GM21528 (cell line): ENCODE measurements at regions not wholly inside any gene's neighbourhood (a gene's known extent, or its start where the extent isn't known, plus 50 kb on each side); places are given as distances from the start of the nearest gene placed in this dataset.
A peak's percentile ranks its signal among the peaks of the same experiment; 100 is the strongest.

Experiments
- ATAC-seq: cut with Tn5 transposase; IDR thresholded peaks from one replicate; pipeline ENCODE4 v1.9.1; 2021; ENCODE audit warnings: mild to moderate bottlenecking, moderate library complexity; ENCODE audit not compliant: unreplicated experiment, low FRiP score

DNA sequence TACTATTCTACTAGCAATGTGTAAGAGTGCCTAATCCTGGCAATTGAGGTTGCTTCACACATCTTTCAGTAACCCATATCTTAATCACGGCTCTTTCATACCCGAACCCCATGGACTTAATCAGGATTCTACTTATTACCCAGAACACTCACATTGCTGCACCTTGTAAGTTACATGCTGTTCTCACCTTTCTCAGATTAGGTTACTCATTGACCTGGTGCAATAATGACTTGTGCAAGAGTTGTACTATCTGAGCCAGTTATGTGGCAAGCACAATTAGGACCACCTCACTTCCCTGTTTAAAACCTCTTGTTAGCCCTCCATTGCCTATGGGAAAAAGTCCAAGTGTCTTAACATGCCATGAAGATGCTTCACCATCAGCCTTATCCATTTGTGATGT lies 306.7 kb upstream of the E2F7 start:
- no peak for ATAC-seq

DNA sequence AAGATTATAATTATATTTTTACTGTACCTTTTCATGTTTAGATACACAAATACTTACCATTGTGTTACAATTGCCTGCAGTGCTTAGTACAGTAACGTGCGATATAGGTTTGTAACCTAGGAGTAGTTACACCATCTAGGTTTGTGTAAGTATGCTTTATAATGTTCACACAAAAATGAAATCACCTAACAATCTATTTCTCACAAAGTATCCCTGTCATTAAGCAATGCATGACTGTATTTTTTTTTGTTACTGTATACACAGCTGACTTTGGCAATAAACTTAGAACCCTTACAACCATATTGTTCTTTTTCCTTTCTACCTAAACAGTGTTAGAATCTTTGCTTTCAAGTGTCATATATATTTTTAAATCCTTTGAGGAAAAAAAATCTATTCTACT lies 303.0 kb upstream of the E2F7 start:
- ATAC-seq: no peak

DNA sequence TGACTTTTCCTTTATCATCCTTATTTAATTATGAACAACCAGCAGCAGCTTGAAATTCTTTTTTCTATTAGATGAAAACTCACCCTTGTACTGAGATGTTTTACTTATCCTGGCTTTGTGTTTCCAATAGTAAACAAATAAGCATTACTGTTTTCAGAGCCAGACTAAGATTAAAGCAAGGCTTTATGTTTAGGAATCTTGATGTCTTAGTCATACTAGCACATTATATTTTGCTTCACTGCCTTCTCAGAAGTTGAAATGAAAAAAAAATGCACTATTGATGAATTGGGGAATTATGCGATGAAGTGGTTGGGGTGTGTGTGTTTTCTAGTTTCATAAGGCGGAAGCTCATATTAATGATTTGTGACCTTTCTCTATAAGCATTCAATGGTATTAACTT lies 301.2 kb upstream of the E2F7 start:
- no peak for ATAC-seq

DNA sequence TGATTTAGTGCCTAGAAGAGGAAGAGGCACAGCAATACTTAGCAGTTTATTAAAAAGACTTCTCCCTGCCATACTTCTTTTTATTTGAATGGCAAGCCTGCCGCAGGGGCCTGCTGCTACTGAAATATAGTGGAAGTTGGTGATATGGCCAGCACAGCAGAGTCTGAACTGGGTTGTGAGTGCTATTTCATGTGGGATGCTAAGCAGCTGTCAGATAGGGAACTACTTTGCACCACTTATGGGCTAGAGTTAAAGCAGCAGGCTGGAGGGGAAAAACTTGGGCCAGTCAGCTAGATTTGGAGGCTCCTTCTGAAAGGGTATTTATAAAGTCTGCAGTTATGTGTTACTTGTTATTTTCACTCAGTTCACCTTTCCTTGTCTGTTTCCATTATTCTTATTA lies 299.0 kb upstream of the E2F7 start:
- no peak for ATAC-seq

DNA sequence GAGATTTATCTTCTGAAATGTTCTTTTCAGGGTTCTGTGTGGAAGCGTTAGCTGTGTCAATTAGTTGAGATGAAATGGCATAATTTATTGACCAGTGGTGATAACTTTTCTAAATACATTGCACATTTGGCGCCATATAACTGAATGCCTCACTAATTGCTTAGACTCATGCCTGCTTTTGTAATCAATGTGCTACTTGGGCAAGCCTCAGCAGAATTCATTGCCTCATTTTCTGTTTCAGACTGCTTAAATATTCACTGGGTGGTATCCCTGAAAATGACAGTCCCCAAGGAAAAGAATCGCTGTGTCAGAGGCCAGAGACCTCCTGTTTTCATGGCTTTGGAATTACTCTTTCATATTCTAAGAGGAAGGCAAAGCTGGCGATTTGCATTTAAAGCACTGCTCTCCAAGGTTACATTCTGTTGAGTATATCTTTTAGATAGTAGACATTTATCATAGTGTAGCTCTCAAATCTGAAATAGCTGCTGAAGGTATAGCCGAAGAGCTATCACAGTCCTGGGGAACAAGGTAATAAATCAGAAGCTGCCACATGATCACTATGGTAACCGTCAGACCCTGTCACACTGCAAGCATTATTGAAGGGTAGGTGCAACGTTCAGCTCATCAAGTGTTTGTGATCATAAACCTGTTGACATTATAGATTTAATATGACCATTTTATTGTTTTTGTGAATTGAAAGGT lies 297.3 kb upstream of the E2F7 start:
- no peak for ATAC-seq

DNA sequence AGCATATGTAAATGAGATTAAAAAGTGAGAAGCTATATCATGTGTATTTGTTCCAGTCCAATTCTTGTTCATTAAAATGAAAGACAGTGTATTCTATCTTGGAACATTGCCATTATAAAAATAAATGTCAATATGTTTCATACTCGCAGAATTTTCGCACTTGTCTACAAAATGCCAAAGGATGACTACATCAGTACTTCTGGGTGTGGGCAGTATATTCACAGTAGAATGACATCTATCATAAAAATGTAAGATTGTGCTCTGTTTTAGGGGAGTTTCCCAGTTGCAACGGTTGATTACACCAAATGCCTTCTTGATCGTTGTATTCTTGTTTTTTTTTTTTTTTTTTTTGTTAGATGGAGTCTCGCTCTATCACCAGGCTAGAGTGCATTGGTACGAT lies 292.3 kb upstream of the E2F7 start:
- no peak for ATAC-seq

DNA sequence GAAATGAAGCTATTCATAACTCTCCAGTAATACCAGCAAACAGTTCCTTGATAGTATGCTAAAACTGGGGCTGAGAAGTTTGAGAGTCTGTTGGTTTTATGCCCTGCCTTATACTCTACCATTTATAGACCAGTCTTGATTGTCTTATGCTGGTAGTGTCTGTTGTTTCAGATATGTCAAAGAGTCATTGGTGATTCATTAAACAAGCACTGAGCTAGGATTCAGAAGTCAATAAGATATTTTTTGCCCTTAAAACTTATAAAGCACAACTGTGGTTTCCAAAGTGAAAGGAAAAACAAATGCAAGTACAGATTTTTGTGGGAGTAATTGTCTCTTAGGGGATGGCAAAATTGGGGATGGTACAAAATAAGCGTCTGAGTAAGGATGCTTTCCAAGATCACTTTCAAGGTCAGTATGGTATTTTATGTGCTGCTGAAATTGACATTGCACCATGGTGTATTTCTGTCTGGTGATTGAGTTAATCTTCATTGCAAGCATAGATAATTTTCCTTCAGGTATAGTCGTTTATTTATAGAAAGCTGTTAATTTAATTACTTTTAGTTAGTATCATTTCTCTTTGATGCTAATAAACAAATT lies 289.5 kb upstream of the E2F7 start:
- no peak for ATAC-seq

DNA sequence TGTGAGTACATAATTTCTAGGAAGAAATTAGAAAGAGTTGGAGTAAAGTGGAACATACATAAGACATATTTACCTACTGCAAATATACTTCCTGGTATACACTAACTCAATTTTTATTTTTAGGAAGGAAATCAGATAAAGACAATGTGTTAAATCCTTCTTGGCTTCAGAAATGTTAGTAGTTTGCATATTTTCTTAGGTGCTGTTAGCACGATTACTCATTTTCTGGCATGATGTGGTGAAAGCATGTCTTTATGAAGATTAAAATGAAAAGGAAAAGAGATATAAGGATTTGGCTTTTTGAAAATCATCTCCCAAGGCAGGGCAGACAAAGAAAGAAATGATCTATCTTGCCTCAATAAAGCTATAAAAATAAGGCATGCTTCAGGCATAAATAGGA lies 287.6 kb upstream of the E2F7 start:
- ATAC-seq: no peak

DNA sequence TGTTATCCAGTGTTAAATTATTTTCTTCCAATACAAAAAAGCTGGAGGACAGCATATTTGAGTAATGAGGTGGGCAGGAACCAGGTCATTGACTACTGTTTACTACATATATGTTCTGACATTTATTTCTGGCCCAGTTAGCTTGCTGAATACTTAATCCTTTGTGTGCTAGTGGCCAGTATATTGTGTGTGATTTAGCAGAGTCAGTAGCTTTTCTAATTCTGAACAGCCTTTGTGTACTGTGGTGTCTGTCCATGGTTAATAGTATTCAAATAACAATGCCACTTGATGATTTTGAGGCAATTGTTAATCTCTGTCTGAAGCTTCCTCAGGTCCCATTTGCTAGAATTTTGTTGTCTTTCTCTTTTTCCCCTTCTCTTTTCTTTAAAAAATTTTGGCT lies 286.5 kb upstream of the E2F7 start:
- ATAC-seq: no peak

DNA sequence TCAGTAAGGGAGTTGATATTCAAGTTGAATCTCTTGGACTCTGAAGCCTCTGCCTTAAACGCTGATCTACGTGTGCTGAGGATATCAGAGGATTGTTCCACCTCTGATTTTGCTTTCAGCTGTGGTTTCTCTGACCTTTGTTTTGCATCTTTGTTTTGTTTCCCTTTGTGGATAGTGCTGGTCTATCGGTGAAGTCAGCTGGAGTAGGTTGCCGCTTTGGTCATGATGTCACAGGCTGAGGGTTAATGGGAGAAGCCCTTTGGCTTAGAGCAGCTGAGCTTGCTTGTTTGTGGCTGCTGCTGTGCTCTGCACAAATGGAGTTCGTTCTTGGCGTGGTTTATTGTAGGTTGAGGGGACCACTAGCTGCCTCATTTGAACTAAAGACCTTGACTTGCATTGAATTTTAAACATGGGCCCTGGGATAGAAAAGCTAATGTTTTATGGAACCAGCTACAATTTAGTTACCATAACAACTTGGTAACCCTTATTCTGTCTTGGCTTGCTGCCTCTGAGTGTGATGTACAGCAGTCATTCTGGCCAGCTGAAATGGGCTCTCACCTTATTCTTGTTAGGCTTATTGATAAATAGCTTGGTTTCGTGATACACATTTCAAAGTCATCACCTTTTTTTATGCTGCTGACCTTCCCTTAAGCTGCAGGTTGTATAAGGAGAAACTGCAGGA lies 284.5 kb upstream of the E2F7 start:
- no peak for ATAC-seq

DNA sequence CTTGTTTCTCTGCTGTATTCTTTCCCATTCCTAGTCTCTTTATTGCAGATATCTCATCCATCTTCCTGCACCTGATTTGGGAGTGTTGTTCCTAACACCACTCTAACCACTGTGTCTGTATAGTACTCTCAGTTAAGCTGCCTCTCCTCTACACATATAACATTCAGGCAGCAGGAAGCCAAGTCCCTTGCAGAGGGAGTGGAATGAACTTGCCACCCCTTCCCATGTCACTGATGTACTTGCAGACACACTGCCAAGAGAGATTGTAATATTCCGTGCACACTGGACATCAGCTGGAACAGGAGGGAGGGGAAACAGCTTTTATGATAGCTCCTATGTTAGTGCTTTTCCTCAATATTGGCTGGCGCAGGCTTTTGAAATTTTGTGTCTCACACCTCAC lies 281.6 kb upstream of the E2F7 start:
- ATAC-seq: no peak

DNA sequence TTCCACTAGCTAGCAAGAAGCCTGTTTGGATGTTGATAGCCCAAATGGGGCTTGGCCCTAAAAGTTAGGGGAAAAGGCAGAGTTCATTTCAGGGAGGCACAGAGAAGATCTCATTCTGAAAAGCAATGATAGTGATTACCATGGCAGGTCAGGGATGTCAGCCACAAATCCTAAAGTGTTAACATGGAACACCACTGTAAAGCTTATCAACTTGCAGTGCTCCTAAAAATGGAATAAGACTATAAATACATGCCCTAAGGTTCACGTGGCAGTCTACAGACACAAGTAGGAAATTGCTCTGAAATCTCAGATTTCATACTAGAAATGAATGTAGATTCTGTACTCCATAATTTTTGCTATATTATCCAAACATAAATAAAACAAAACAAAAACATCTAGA lies 280.0 kb upstream of the E2F7 start:
- ATAC-seq: no peak

DNA sequence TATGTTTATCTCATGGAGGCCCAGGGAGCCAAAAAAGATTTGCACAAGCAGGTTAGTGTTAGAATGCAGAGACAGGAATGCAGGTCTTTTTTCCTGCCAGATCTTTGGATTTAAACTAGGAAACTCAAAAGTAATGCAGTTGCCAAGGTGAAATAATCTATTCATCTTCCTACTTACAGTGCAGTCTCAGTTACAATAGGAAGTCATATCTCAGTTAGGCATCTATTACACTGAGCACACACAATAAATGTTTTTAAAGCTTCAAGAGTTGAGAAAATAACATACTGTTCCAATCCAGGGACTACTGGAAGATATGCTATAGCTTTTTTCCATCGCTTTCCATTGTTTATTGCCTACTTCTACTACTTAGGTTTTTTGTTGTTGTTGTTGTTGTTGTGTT lies 279.3 kb upstream of the E2F7 start:
- no peak for ATAC-seq

DNA sequence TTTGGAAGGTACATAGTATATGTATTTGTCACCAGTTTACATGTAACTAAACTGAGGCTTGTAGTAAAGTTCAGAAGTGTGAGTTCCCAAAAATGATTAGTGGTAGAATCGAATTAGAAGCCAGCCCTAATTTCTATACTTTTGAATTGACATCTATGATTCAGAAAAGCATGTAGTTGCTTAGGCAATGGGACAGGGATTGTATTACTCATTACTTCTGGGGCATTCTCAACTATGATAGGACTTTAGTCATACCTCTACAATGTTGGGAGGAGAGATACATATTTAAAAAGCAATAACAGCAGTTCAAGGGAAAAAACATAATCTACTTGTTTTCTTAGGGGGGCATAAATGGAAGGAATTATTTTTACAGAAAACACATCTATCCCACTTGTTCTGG lies 277.9 kb upstream of the E2F7 start:
- no peak for ATAC-seq

DNA sequence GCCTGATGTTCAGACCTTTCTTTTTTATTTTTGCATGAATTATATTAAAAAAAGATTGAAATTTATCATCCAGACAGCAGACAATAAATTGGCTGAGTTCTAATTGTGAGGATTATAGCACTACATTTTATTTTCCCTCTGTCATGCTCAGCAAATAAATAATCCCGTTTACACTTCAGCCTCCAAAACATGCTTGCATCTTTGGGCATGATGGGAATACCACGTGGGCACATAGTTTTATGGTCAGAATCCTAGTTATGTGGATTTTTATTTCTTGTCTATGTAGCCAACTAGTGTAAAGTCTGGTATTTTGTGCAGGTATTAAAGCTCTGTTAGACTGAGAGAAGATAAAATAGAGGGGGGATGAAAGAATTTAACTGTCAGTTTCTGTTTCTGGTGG lies 276.9 kb upstream of the E2F7 start:
- ATAC-seq: no peak

DNA sequence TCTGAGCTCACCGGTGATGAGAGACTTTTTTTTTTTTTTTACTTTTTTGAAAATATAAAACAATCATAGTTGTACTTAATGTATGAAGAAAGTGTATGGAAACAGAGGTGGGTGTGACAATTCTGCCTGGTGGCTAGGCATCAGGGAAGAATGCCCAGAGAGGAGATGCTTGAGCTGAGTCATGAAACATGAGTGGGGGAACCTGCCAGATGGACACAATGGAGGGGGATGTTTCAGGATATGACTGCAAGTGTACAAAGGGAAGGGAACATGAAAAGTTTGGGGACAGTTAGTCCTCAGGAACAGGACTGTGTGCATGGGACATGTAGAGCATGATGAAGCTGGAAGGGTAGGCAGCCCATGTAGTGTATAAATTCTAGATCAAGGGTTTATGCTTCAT lies 274.2 kb upstream of the E2F7 start:
- no peak for ATAC-seq

DNA sequence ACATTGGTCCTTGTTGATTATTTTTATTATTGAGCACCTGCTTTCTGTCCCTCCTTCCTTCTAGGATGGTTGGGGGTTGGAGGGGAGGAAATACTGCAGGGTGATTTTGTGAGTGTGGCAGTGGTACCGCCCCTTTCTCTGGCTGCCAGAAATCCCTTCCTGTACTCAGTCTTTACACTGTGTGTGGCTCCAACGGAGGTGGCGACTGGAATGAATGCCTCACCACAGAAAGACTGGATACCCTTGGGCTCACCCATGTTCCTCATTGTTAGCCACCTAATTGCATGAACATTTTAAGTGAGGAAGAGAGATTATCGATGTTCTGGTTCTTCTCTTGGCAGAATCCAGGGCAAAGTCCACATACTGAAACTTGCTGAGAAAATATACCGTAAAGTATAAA lies 272.0 kb upstream of the E2F7 start:
- ATAC-seq: no peak

DNA sequence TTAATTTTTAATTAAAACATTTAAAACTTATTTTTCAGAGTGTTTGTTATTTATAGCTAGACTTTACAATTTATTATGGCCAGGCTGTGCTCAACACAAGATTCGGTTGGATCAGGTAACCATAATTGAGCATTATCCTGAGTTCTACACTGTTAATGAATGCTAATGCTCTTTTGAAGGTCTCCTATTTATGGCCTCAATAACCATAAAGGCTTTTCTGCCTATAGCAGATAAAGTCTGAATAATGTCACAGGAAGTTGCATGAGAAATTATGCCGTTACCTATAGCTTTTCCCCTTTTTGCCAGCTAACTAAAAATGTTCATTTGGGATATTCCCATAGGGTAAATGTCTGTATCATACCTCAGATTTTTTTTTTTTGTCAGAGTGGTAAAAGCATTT lies 269.4 kb upstream of the E2F7 start:
- ATAC-seq: no peak

DNA sequence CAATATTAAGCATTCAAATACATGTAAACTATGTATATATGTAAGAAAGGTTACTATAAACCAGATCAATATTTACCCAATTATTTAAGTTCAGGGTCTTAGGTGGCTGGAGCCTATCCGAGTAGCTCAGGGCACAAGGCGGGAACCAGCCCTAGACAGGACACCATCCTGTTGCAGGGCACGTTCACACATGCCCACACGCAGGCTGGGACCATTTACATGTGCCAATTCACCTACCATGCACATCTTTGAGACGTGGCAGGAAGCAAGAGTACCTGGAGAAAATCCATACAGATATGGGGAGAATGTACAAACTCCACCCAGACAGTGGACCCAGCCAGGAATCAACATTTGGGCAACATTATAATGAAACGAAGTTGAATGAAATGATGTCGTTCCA lies 263.0 kb upstream of the E2F7 start:
- ATAC-seq: no peak

DNA sequence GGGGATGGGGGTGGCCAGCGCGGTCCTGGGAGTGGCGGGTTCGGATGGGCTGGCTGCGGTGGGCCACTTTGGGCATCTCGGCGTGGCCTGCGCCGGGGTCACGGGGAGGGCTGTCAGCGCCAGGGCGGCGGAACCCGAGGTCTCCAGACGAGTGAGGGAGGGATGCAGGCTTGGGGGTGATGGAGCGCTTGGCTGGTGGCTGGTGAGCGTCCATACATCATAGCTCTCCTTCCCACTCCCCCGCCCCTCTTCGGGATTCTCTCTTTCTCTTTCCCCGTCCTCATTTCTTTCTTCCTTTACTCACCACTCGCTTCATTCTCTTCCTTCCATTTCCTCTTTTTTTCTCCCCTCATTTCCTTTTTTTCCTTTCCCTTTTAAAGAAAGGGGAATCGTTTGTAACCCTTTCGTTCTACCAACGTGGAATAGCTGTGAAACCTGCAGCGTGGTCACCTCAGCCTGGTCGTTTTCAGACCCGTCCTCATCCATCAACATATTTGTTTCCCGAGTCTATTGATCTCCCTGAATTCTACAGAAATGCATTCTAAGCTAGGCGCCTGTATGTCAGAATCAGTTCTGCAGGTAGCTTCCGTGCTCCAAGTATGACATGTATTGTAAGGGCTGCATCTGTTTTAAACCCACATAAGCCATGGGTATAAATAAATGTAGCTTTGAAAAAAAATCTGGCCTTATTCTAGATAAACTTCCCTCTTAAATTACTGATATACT lies 260.3 kb upstream of the E2F7 start:
- ATAC-seq: no peak

DNA sequence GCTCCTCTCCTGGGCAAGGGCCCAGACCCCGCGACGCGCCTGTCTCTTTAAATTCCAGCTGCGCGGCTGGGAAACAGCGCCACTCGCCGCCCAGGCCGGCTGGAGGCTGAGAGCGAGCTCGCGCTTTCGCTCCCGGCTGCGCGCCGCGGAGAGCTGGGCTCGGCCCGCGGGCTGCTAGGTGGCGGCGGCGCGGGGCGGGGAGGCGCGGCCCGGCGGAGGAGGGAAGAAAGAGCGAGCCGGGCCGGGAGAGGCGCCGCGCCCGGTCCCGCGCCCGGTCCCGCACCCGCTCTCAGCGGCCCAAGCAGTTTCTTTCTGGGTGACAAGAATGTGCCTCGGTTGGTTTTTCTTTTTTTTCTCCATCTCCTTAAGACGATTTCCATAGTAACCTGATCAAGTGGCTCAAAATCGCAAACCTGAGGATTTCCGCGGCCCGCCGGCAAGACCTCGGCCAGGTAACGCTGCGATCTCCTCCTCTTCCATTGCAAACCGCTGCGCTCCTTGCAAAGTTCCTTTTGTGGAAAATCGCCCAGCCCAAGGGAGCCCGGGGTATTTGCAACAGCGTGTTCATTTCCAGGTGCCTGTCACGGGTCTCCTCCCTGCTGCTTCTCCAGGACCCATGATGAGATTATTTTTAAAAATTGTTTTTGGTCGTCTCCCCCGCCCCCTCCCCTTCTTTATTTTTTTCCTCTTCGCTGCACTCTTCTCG lies 259.5 kb upstream of the E2F7 start:
- ATAC-seq: peak; percentile 97
